GM21528 (cell line): ENCODE measurements at regions not wholly inside any gene's neighbourhood (a gene's known extent, or its start where the extent isn't known, plus 50 kb on each side); places are given as distances from the start of the nearest gene placed in this dataset.
"Not testable (repeated sequence)": the region's sequence is repeated elsewhere in the genome, so short reads cannot be mapped to it uniquely, and the experiment has no call there.

Experiments
- ATAC-seq: cut with Tn5 transposase; IDR thresholded peaks from one replicate; pipeline ENCODE4 v1.9.1; 2021; ENCODE audit warnings: mild to moderate bottlenecking, moderate library complexity; ENCODE audit not compliant: unreplicated experiment, low FRiP score

- no peak for ATAC-seq
Measured at GRCh38 chr1:47522935-47523834, 85.3 kb downstream of the FOXD2 start.

DNA sequence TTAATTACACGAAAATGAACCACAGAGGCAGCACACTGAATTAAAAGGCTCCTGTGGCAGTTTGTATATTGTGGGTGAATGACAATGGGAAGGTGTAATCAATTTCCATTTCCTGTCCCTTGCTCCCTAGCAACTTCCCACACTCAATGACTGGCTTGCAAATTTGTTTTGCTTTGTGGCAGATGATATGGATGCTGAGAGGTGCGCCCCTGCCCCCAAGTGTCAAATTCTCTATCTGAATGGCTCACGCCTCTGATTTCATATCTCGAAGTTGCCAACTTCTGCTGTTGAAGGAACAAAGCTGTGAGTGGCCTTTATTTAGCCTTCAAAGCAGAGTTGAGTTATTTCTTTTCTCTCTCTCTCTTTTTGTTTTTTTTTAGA, 86.0 kb downstream of the FOXD2 start:
- no peak for ATAC-seq

GRCh38 chr1:47524272-47524671, 86.4 kb downstream of the FOXD2 start:
- no peak for ATAC-seq

DNA sequence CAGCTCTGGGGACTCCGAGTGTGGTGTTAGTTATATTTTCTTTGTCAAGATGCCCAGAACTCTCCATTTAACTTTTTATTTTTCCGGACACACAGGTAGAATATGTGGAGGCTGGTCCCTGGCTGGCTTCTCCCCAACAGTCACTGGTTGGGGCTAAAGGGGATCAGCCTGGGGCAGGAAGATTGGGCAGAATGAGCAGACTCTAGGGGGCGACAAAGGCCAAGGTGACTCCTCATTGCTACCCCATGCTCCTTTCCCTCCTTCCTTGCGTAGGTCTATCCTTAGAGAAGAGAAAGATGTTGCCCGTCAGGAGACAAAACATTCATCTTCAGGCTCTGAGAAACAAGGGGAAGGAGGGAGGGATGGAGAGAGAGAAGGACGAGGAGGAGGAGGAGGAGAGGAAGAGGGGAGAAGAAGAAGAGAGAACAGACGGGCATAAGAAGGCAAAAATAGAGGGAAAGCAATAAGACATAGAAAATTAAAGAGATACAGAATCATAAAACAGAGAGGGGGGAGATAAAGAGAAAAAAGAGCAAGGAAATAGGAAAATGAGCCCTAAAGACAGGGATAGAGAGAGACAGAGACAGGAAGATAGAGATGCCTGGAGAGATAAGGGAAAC, 89.9 kb downstream of the FOXD2 start:
- no peak for ATAC-seq

DNA sequence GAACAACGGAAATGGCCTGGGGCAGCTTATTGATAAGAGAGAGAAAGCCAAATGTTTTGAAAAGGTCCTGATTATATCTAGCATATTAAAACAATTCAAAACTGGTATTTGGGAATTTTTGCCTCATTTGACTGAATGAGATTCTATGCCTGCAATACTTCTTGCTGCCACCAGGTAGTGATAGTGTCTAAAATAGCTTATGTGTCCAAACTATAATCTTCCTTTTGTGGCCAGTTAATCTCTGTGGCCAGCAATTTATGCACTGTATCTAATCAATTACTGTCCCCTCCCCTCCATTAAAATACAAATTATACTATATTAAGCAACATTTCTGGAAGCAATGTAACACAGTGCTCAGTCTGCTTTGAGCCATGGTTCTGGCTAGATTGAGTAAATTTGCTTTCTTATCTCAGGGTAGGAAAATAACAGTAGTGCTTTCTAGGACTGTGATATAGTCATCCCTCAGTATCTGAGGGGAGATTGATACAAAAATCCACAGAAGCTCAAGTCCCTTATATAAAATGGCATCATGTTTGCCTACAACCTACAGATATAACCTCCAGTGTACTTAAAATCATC, 91.8 kb downstream of the FOXD2 start:
- no peak for ATAC-seq

DNA sequence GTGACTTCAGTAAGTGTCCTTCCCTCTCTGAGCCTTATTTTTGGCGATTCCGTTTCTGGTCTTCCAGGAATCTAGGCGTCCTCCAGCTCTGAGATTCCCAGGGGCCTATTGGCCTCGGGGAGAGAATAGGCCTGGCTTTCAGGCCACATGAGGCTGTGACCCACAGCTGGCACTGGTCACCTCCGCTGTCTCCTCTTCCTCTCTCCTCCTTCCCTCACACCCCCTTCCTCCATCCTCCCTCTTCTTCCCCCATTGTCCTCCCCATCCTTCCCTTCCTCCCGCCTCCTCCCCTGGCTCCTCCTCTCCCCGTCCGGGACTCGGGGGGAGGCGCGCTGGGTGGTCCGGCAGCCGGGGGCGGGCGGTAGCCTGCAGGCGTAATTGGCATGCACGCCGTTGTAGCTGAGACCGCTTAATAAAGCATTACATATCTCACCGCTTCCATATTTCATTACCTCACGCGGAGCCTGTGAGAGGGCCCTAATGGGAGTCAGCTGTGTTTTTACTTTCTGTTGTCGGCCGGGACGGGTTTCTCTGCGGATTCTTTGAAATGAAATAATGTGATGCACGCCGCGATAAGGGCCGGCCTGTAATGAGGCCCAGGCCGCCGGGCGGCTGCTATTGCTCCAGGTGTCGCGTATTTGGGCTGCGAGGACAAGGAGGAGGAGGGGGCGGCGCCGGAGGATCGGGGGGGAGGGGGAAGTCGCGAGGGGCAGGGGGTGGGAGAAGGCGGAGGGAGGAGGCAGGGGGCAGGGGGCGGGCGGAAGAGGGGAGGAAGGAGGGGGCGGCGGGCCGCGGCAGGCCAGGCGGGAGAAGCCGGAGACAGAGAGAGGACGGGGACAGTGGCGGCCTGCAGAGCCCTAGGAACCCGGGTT, 95.3 kb downstream of the FOXD2 start:
- no peak for ATAC-seq

GRCh38 chr1:47533793-47534328, 96.0 kb downstream of the FOXD2 start:
- ATAC-seq = no peak

- ATAC-seq = no peak
Measured at GRCh38 chr1:47534436-47534835, 96.6 kb downstream of the FOXD2 start.

DNA sequence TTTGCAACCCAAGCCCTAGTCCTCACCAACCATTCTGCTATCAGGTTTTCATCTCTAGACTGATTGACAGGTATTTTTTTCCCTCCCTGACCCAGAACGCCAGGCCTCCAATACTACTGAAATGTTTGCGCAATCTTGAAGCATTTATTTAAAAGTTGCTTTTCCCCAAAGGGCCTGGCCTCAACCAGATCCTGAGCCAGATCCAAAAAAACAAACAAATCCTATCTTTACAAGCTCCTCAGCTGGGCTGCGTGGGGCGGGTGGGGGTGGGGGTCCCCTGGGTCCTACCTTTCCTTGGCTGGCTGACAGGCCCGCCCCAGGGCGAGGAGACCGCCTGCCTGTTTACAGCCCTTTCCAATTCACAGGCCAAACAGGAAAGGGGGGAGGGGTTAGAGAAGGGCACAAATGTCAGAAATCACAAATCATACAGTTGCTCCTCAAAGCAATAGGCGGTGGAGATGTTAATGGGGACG, 98.8 kb downstream of the FOXD2 start:
- no peak for ATAC-seq

DNA sequence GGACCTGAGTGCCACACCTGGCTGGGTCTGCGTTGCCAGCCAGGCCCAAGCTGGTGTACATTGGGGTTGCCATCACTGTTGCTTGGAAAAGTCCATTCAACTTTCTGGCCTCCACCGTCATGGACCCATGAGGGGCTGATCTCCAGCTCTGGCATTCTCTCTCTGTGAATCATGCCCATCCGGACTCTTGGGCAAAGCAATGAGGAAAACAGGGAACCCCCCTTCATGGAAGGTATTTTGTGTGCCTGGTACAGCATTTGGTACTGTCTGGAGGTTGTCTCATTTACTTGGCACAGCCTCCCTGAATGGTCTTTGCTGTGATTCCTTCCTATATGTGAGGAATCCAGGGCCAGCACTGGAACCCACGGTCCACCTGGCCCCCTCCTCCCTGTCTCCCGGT, 99.4 kb downstream of the FOXD2 start:
- no peak for ATAC-seq

GRCh38 chr1:47537966-47538365, 100.1 kb downstream of the FOXD2 start:
- no peak for ATAC-seq

DNA sequence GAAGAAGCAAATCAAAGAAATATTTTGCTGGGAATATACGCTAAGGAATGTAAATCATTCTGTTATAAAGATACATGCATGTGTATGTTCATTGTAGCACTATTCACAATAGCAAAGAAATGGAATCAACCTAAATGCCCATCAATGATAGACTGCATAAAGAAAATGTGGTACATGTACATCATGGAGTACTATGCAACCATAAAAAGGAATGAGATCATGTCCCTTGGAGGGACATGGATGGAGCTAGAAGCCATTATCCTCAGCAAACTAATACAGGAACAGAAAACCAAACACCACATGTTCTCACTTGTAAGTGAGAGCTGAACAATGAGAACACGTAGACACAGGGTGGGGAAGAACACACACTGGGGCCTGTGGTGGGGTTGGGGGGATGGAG, 100.7 kb downstream of the FOXD2 start:
- not testable (repeated sequence) for ATAC-seq

- not testable (repeated sequence) for ATAC-seq
Measured at GRCh38 chr1:47541705-47542104, 103.9 kb downstream of the FOXD2 start.

- not testable (repeated sequence) for ATAC-seq
Measured at GRCh38 chr1:47543089-47543488, 105.2 kb downstream of the FOXD2 start.

DNA sequence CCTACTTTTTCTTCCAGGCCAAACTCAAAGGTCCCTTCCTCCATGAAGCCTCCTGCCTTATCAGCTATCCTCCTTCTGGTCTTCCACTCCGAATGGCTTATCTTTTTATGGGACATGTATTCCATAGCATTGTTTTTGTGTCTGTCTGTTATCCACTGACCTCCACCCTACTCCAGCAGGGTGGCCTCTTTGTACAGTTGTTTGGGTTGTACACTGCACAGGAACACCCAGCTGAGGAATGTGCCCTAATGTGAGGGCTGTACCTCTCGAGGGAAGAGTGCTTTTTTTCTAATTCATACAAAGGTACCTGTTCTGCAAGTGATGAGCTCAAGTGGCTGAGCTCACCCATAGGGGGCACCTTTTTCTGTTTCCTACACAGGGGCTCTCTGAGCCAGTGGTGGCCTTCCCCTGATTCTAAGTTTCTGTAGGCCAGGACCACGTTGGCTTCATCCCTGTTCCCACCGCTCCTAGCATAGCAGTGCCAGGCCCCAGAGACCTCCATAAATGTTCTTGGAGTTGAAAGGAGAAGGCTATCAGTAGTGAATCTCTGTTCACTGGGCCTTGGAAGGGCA, 108.2 kb downstream of the FOXD2 start:
- no peak for ATAC-seq

DNA sequence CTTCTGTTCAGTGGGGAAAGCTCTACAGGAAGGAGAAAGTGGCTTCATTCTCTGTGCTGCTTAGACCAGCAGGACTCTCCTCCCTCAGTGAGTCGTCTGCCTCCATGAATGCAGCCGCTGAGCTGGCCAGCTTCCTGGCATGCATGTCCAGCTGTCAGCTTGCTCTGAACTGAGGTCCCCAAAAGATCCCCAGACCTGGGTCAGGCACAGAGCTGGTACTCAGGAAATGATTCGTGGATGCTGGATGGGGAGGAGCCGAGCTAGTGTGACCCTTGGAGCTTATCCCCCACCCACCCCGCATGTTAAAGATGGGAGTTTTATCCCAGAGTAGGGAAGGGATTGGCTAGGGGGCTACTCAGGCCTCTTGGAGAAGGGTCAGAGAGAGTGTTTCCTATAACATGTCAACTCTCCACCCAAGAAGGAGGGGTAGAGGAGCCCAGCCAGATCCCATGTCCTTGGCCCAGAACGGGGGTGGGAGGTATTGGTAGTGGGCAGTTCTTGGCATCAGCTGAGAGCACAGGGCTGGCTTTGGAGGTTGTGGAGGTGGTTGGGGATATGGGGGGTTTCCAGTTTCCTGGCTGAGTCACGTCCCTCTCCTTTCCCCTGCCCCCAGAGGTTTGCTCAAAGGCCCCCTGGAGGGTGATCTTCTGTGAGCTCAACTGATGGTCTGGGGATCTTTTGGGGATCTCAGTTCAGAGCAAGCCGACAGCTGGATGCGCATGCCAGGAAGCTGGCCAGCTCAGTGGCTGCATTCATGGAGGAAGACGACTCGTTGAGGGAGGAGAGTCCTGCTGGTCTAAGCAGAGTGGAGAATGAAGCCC, 110.1 kb downstream of the FOXD2 start:
- no peak for ATAC-seq

GRCh38 chr1:47548637-47549036, 110.8 kb downstream of the FOXD2 start:
- no peak for ATAC-seq

DNA sequence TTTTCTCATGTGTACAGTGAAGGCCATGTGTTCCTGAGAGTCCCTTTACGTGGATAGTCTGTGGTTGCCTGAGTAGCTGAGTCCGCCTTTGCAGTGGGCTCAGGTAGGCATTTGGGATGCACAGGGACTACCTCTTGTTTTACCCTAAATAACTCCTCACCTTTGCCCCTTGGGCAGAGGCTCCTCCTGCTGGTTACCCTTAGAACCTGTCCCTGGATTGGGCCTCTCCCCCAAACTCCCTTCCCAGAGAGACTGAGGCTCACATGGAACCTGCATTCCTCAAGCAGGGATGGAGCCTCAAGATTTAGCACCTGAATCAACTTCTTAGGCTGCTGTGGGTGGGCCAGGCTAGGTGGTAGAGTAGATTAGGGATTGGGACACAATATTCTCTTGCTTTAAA, 111.7 kb downstream of the FOXD2 start:
- ATAC-seq = no peak

- ATAC-seq = no peak
Measured at GRCh38 chr1:47550929-47551328, 113.1 kb downstream of the FOXD2 start.
